ENCODE measurements at regions not wholly inside any gene's neighbourhood (a gene's known extent, or its start where the extent isn't known, plus 50 kb on each side); places are given as distances from the start of the nearest gene placed in this dataset.
A peak's percentile ranks its signal among the peaks of the same experiment; 100 is the strongest.

DNA sequence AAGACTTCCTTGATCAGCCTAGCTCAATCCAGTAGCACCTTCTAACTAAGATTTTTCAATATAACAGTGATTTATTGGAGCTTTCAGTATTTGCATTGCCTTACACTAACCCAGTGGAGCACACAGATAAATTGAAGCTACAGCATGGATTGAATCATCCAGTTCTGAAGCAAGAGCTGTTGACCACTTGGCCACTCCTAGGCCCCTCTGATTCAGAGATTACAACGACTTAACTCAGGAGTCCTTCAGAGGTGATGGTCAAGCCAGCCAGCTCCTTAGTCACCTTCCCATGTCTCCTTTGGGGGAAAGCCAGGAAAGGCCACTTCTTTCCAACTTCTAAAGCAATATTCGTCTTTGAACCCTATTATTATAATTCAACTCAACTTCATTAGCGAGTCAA is 151.8 kb downstream of the TENT5C start:
- H2AK5ac ChIP-seq (ENCODE audit: low read depth, low read length): no peak overlapping the region
- WGBS, 2 experiments (ENCODE audit: extremely low coverage in 1 of 2, insufficient coverage in 1 of 2, insufficient read length in 1 of 2, insufficient replicate concordance in 2 of 2, low coverage in 1 of 2, low lambda C conversion rate in 2 of 2, missing lambda C conversion rate in 1 of 2): 81% methylated on average over 3 of the region's 3 CpGs; no CpG with 5 or more reads in 1 of the 2 experiments
- peaks cover 4% of the 10 kb centered on the region for H3K23me2 ChIP-seq (ENCODE audit: low read depth, low read length)
- H3K18ac ChIP-seq (ENCODE audit: extremely low read depth, low read length): no peak overlapping the region
- no peaks in the 10 kb centered on the region for H3K79me1 ChIP-seq (ENCODE audit: low read depth, low read length)
- H3K4ac ChIP-seq (replicated peaks; ENCODE audit: insufficient read length, low read depth, low read length): no peak overlapping the region
- H4K20me1 ChIP-seq (replicated peaks in 1 of 2; ENCODE audit: control insufficient read depth in 1 of 2, insufficient read depth in 2 of 2, low read length in 2 of 2): no peaks in the 10 kb centered on the region
- H3K9me3 ChIP-seq (ENCODE audit: insufficient read depth in 2 of 2, low read depth in 1 of 2, low read length in 1 of 2): 0 out of 4 replicates have a peak, but pooled peaks cover 0 to 2% of the 10 kb centered on the region in 2 experiments
- DNase-seq (ENCODE audit: low read depth in 1 of 2, low spot score in 2 of 2): no peak
- no peak overlapping the region for H3K27ac ChIP-seq (ENCODE audit: low read depth, low read length)
- no peak overlapping the region for H2BK120ac ChIP-seq (replicated peaks; ENCODE audit: low read depth, low read length)
- H3K4me3 ChIP-seq (ENCODE audit: extremely low read depth in 1 of 4, insufficient read depth in 2 of 4, low read depth in 3 of 4, low read length in 4 of 4): peak overlapping the region in 1 of 4 experiments; percentile 51; a peak in 1 of 8 replicates
- H3K36me3 ChIP-seq (ENCODE audit: control insufficient read depth in 2 of 4, insufficient read depth in 4 of 4, low read length in 3 of 4): no peaks in the 10 kb centered on the region
- H2BK20ac ChIP-seq (ENCODE audit: low read length): no peak overlapping the region
- ChIA-PET POLR2A (ENCODE audit: partially characterized antibody) (interaction anchor here (1.3 to 2.5 kb wide), 2 partner anchors 152 to 171 kb away, joined by 3 to 6 read pairs; partner anchors contain the start of genes GDAP2, TENT5C and WDR3), CTCF (ENCODE audit: partially characterized antibody) (interaction anchor here (0.7 to 10.2 kb wide), 32 partner anchors 11 to 551 kb away, joined by 3 to 128 read pairs (median 4); no protein-coding TSS in a partner anchor)
- H2BK15ac ChIP-seq (ENCODE audit: low read length): no peak overlapping the region; the same call in 1 of the 2 replicates
- no peaks in the 10 kb centered on the region for H3K79me2 ChIP-seq (ENCODE audit: control insufficient read depth in 1 of 2, insufficient read depth in 2 of 2, low read length in 2 of 2)
- FAIRE-seq: no peak
- H4K91ac ChIP-seq (replicated peaks; ENCODE audit: insufficient read length, low read length): no peak overlapping the region
- H2BK12ac ChIP-seq (ENCODE audit: low read depth, low read length): no peak overlapping the region
- peak overlapping the region in 1 of 2 experiments; percentile 59; a peak in 1 of 4 replicates for H3K4me2 ChIP-seq (ENCODE audit: insufficient read depth in 1 of 2, low read depth in 2 of 2, low read length in 2 of 2)
- H4K5ac ChIP-seq (ENCODE audit: insufficient read length, low read depth, low read length): no peak overlapping the region
- no peak overlapping the region for H3K14ac ChIP-seq (ENCODE audit: insufficient read length)
- H2AFZ ChIP-seq (ENCODE audit: low read length): no peak overlapping the region
- no peaks in the 10 kb centered on the region for H3K27me3 ChIP-seq (replicated peaks in 1 of 4; ENCODE audit: control insufficient read depth in 3 of 4, extremely low read depth in 1 of 4, insufficient read depth in 3 of 4, low read length in 3 of 4)
- H4K8ac ChIP-seq (ENCODE audit: extremely low read depth, insufficient read depth, low read length): no peak overlapping the region
- H3K23ac ChIP-seq (ENCODE audit: insufficient read length): no peak overlapping the region
- H2BK5ac ChIP-seq (ENCODE audit: low read depth, low read length): no peak overlapping the region
- peaks cover 0 to 6% (median 2%) of the 10 kb centered on the region in 4 experiments; a peak in 3 of 7 replicates for H3K4me1 ChIP-seq (replicated peaks in 1 of 4; ENCODE audit: control insufficient read depth in 3 of 4, insufficient read depth in 4 of 4, low read length in 3 of 4)
- H3K56ac ChIP-seq (replicated peaks; ENCODE audit: insufficient read length, low read depth, low read length): no peak overlapping the region
- no peak overlapping the region for H3K9ac ChIP-seq (replicated peaks in 1 of 4; ENCODE audit: extremely low read depth in 1 of 4, low read depth in 3 of 4, low read length in 3 of 4)
- TF ChIP-seq TBP (IDR thresholded peaks at IDR 0.05; ENCODE audit: low read depth, low read length): no peak
- no peak for TF ChIP-seq POU5F1 (IDR thresholded peaks at IDR 0.05; ENCODE audit: low read depth, low read length)
- no peak for TF ChIP-seq RAD21 (IDR thresholded peaks at IDR 0.05 in 1 of 2, conservative IDR thresholded peaks at IDR 0.05 in 1 of 2; ENCODE audit: low read depth in 2 of 2, low read length in 2 of 2)
- TF ChIP-seq SAP30 (IDR thresholded peaks at IDR 0.05; ENCODE audit: insufficient read depth, insufficient replicate concordance, low read length): no peak
- TF ChIP-seq KDM4A (IDR thresholded peaks at IDR 0.05; ENCODE audit: low read depth, low read length, severe bottlenecking): no peak
- no peak for TF ChIP-seq FOSL1 (IDR thresholded peaks at IDR 0.05; ENCODE audit: insufficient read depth, low read depth, low read length)
- TF ChIP-seq EZH2 (IDR thresholded peaks at IDR 0.05; ENCODE audit: low read depth, low read length, severe bottlenecking): no peak
- no peak for TF ChIP-seq RXRA (IDR thresholded peaks at IDR 0.05; ENCODE audit: insufficient read depth, low read depth, low read length)
- TF ChIP-seq PHF8 (conservative IDR thresholded peaks at IDR 0.05; ENCODE audit: low read depth, low read length): no peak
- TF ChIP-seq HDAC6 (IDR thresholded peaks at IDR 0.05; ENCODE audit: low read depth, low read length): no peak
- no peak for TF ChIP-seq JUND (IDR thresholded peaks at IDR 0.05; ENCODE audit: low read length)
- no peak for TF ChIP-seq GTF2F1 (IDR thresholded peaks at IDR 0.05; ENCODE audit: borderline replicate concordance, low read depth, low read length)
- TF ChIP-seq TCF12 (IDR thresholded peaks at IDR 0.05; ENCODE audit: low read depth, low read length): no peak
- TF ChIP-seq ZNF274 (IDR thresholded peaks at IDR 0.05; ENCODE audit: borderline replicate concordance, extremely low read depth, low read length): no peak

Data from H1 (cell line).